HCT116 (cell line): ENCODE measurements at regions not wholly inside any gene's neighbourhood (a gene's known extent, or its start where the extent isn't known, plus 50 kb on each side); places are given as distances from the start of the nearest gene placed in this dataset.

Experiments
- ATAC-seq: fragments of 200-7000 bp; cut with Tn5 transposase; 2 replicates; pipeline ENCODE4 v1.9.1; 2020; ENCODE audit warnings: mild to moderate bottlenecking, moderate library complexity
- BruUV-seq: library from RNA; stranded (reverse); fragments of 400-500 nt; replicated peaks from 2 replicates; lab custom pipeline; 2021; lab: Mats Ljungman, UMichigan
- CTCF ChIA-PET: fragments of 300-600 bp; sonication (Branson Sonifier 250); formaldehyde crosslinking; loops from one replicate; lab custom pipeline; 2021; ENCODE audit warnings: antibody characterized with exemption; lab: Charles Lee
- POLR2A ChIA-PET: fragments of 300-600, 350-600 bp; sonication (Branson Sonifier 250); formaldehyde crosslinking; loops from one replicate; lab custom pipeline; 2021; ENCODE audit warnings: antibody characterized with exemption; lab: Charles Lee
- RAD21 ChIA-PET, 2 experiments: fragments of 300-600 bp; sonication (Branson Sonifier 250); formaldehyde crosslinking; loops; one replicate each; lab custom pipeline; 2023; ENCODE audit warnings: low total read pairs in 2 of 2; ENCODE audit not compliant: uncharacterized antibody in 2 of 2, unreplicated experiment in 2 of 2, low non-redundant PET in 1 of 2; lab: Charles Lee
- DNase-seq: peaks from one replicate; pipeline ENCODE4 v3.0.0-alpha.2; 2010; ENCODE audit warnings: low read depth, low spot score
- H2AFZ ChIP-seq: fragments of 200-600 bp; shearing (Covaris generic), sonication (generic); 2 replicates; pipeline ENCODE4 v1.6.1; 2017; ENCODE audit warnings: low read depth, mixed run types, mixed read lengths, antibody characterized with exemption, low read length; ENCODE audit not compliant: poor library complexity, severe bottlenecking
- H3K27ac ChIP-seq: 2 replicates; pipeline ENCODE4 v1.5.1; 2012; ENCODE audit warnings: low read depth, low read length
- H3K27me3 ChIP-seq: fragments of 200-600 bp; sonication (generic); 2 replicates; pipeline ENCODE4 v1.6.1; 2016; ENCODE audit warnings: mixed run types, low read length, mixed read lengths; ENCODE audit not compliant: insufficient read depth
- H3K36me3 ChIP-seq, 2 experiments: fragments of 200-500 bp in 1 of 2; fragments of 200-600 bp in 1 of 2; sonication (Bioruptor generic) in 1 of 2; sonication (generic) in 1 of 2; 2 replicates each; pipeline versions ENCODE4 v1.5.1 to v1.6.1; 2014 to 2016; ENCODE audit warnings: low read length in 2 of 2, inconsistent platforms in 1 of 2, mixed read lengths in 1 of 2, mixed run types in 1 of 2; ENCODE audit not compliant: insufficient read depth in 2 of 2, control insufficient read depth in 1 of 2
- H3K4me1 ChIP-seq, 2 experiments: fragments of 200-600 bp in 1 of 2; sonication (generic) in 1 of 2; 2 replicates each; pipeline versions ENCODE4 v1.5.1 to v1.6.1; 2012 to 2017; ENCODE audit warnings: low read length in 2 of 2, inconsistent platforms in 1 of 2, mild to moderate bottlenecking in 1 of 2, mixed read lengths in 1 of 2, mixed run types in 1 of 2, moderate library complexity in 1 of 2; ENCODE audit not compliant: insufficient read depth in 2 of 2, control insufficient read depth in 1 of 2
- H3K4me2 ChIP-seq: fragments of 200-600 bp; sonication (generic); 2 replicates; pipeline ENCODE4 v1.6.1; 2017; ENCODE audit warnings: mixed run types, low read length, mixed read lengths
- H3K4me3 ChIP-seq, 2 experiments: fragments of 200-600 bp in 1 of 2; sonication (generic) in 1 of 2; replicated peaks in 1 of 2; 2 replicates each; pipeline ENCODE4 v1.5.1; 2011 to 2016; ENCODE audit warnings: low read length in 2 of 2, control low read depth in 1 of 2, low read depth in 1 of 2, mild to moderate bottlenecking in 1 of 2, mixed read lengths in 1 of 2, mixed run types in 1 of 2
- H3K79me2 ChIP-seq: fragments of 200-600 bp; sonication (generic); 2 replicates; pipeline ENCODE4 v1.6.1; 2017; ENCODE audit warnings: mild to moderate bottlenecking, mixed run types, low read length, moderate library complexity, mixed read lengths; ENCODE audit not compliant: insufficient read depth
- H3K9ac ChIP-seq: fragments of 200-600 bp; sonication (generic); 2 replicates; pipeline ENCODE4 v1.6.1; 2016; ENCODE audit warnings: low read length, mixed read lengths
- H3K9me2 ChIP-seq: fragments of 200-600 bp; sonication (generic), shearing (Covaris generic); 2 replicates; pipeline ENCODE4 v1.6.1; 2017; ENCODE audit warnings: mixed run types, mild to moderate bottlenecking, moderate library complexity; ENCODE audit not compliant: insufficient read depth
- H3K9me3 ChIP-seq, 2 experiments: fragments of 200-500 bp in 1 of 2; fragments of 200-600 bp in 1 of 2; sonication (Bioruptor generic) in 1 of 2; sonication (generic) in 1 of 2; 2 replicates each; pipeline ENCODE4 v1.6.1; 2014 to 2017; ENCODE audit warnings: low read length in 2 of 2, mixed read lengths in 2 of 2, inconsistent platforms in 1 of 2, low read depth in 1 of 2, mild to moderate bottlenecking in 1 of 2, mixed run types in 1 of 2, moderate library complexity in 1 of 2; ENCODE audit not compliant: control insufficient read depth in 1 of 2, insufficient read depth in 1 of 2
- H4K20me1 ChIP-seq: fragments of 200-600 bp; sonication (generic), shearing (Covaris generic); 2 replicates; pipeline ENCODE4 v1.6.1; 2017; ENCODE audit warnings: mixed run types, mild to moderate bottlenecking, moderate library complexity; ENCODE audit not compliant: insufficient read depth
- ELF1 ChIP-seq: IDR thresholded peaks from 2 replicates; pipeline ENCODE4 v1.6.1; 2012; ENCODE audit warnings: low read depth, borderline replicate concordance
- EZH2phosphoT487 ChIP-seq: fragments of 200-600 bp; IDR thresholded peaks from 2 replicates; pipeline ENCODE4 v1.6.1; 2018; ENCODE audit warnings: antibody characterized with exemption, borderline replicate concordance
- FOSL1 ChIP-seq: IDR thresholded peaks from 2 replicates; pipeline ENCODE4 v1.6.1; 2012; ENCODE audit warnings: low read depth
- RAD21 ChIP-seq: IDR thresholded peaks from 2 replicates; pipeline ENCODE4 v1.6.1; 2012; ENCODE audit warnings: low read depth, mild to moderate bottlenecking
- SP1 ChIP-seq: IDR thresholded peaks from 2 replicates; pipeline ENCODE4 v1.6.1; 2012; ENCODE audit warnings: low read depth
- SRF ChIP-seq: IDR thresholded peaks from 2 replicates; pipeline ENCODE4 v1.6.1; 2012; ENCODE audit warnings: low read depth
- TCF7L2 ChIP-seq: IDR thresholded peaks from 2 replicates; pipeline ENCODE4 v1.7.0; 2011; ENCODE audit warnings: borderline replicate concordance, inconsistent platforms; ENCODE audit not compliant: insufficient read depth, insufficient read length; ENCODE audit errors: extremely low read depth
- YY1 ChIP-seq: IDR thresholded peaks from 2 replicates; pipeline ENCODE4 v1.6.1; 2011; ENCODE audit warnings: low read length, low read depth, moderate library complexity, mild to moderate bottlenecking; ENCODE audit not compliant: insufficient replicate concordance; ENCODE audit errors: extremely low read depth
- intact Hi-C: fragments of 100-400 bp; cut with micrococcal nuclease; formaldehyde crosslinking; loops from 2 replicates; pipeline ENCODE4 v1.10.0; 2022
- TF ChIP-seq, protein P1 (sequence below): IDR thresholded peaks from 2 replicates; pipeline ENCODE4 v1.6.1; 2012; ENCODE audit warnings: low read depth
- TF ChIP-seq, protein P2 (sequence below): IDR thresholded peaks from 2 replicates; pipeline ENCODE4 v1.6.1; 2012
- TF ChIP-seq, protein P3 (sequence below): IDR thresholded peaks from 2 replicates; pipeline ENCODE4 v1.6.1; 2012
- TF ChIP-seq, protein P4 (sequence below): IDR thresholded peaks from 2 replicates; pipeline ENCODE4 v1.6.1; 2011; ENCODE audit warnings: mild to moderate bottlenecking, low read length, moderate library complexity; ENCODE audit not compliant: insufficient replicate concordance; ENCODE audit errors: extremely low read depth

DNA sequence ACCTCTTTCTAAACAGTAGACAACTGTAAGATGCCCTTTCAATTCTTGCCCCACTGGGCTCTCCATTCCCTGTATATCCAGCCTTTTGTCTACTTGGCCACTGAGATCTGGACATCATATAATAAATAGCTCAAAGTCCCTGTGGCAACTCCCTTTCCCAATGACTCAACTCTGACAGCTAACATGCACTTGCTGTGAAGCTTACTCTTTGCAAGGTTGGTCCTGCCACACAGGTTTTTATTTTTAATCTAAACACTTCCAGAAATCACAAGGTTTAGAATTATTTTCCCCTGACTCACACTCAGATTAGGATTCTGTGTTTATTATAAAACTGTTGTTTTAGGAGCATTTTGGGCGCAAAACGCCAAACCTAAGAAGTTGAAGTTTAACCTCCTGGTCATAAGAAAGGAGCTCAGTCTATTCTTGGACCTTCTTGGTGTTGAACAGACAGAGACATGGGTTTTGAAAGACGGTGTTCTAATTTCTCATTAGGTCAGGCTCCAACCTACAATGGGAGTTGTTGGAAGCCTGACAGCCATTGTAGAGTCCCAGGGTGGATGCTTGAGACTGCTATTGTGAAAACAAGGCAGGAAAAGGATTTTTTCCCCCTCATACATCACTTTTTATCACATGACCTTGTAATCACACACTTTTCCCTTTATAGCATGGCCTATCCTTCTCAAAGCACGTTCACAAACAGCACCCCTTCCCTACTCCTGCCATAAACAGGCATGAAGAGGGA is 124.7 kb upstream of the SERPINE2 start (continued):
- no peak for TF ChIP-seq ELF1

DNA sequence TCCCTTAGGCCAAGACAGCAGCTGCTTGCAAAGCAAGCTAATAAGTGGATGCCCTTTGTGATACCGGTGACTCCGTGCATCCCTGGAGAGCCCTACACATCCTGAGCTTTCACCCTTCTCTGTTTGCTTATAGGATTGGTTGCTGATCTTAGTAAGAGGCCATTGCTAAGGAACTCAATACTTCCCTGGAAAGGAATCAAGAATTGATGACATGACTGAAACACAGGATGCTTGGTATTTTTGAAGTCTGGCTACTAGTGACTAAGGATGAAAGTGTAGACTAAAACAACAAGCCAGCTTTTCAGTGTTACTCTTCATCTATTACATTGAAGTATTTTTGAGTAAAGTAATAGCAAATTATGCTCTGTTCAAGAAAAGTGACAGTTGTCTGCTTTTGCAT is 123.0 kb upstream of the SERPINE2 start:
- intact Hi-C loops = no loop called here
- no peaks in the 10 kb centered on the region for H3K4me1 ChIP-seq
- H3K27ac ChIP-seq = no peak overlapping the region
- H3K27me3 ChIP-seq = no peaks in the 10 kb centered on the region
- no peak for ATAC-seq
- no peaks in the 10 kb centered on the region for H4K20me1 ChIP-seq
- H3K36me3 ChIP-seq = no peaks in the 10 kb centered on the region
- no peak for DNase-seq
- no peak overlapping the region for H3K4me2 ChIP-seq
- ChIA-PET CTCF (no interaction called here), RAD21 (no interaction called here), POLR2A (no interaction called here)
- no peak for TF ChIP-seq EZH2phosphoT487
- TF ChIP-seq, protein P1, sequence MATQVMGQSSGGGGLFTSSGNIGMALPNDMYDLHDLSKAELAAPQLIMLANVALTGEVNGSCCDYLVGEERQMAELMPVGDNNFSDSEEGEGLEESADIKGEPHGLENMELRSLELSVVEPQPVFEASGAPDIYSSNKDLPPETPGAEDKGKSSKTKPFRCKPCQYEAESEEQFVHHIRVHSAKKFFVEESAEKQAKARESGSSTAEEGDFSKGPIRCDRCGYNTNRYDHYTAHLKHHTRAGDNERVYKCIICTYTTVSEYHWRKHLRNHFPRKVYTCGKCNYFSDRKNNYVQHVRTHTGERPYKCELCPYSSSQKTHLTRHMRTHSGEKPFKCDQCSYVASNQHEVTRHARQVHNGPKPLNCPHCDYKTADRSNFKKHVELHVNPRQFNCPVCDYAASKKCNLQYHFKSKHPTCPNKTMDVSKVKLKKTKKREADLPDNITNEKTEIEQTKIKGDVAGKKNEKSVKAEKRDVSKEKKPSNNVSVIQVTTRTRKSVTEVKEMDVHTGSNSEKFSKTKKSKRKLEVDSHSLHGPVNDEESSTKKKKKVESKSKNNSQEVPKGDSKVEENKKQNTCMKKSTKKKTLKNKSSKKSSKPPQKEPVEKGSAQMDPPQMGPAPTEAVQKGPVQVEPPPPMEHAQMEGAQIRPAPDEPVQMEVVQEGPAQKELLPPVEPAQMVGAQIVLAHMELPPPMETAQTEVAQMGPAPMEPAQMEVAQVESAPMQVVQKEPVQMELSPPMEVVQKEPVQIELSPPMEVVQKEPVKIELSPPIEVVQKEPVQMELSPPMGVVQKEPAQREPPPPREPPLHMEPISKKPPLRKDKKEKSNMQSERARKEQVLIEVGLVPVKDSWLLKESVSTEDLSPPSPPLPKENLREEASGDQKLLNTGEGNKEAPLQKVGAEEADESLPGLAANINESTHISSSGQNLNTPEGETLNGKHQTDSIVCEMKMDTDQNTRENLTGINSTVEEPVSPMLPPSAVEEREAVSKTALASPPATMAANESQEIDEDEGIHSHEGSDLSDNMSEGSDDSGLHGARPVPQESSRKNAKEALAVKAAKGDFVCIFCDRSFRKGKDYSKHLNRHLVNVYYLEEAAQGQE = no peak
- TF ChIP-seq, protein P2, sequence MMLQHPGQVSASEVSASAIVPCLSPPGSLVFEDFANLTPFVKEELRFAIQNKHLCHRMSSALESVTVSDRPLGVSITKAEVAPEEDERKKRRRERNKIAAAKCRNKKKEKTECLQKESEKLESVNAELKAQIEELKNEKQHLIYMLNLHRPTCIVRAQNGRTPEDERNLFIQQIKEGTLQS = no peak
- TF ChIP-seq YY1 = no peak
- TF ChIP-seq RAD21 = no peak
- TF ChIP-seq ELF1 = no peak
- TF ChIP-seq TCF7L2 = no peak
- TF ChIP-seq, protein P3, sequence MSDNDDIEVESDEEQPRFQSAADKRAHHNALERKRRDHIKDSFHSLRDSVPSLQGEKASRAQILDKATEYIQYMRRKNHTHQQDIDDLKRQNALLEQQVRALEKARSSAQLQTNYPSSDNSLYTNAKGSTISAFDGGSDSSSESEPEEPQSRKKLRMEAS = no peak
- no peak for TF ChIP-seq SP1
- TF ChIP-seq, protein P4, sequence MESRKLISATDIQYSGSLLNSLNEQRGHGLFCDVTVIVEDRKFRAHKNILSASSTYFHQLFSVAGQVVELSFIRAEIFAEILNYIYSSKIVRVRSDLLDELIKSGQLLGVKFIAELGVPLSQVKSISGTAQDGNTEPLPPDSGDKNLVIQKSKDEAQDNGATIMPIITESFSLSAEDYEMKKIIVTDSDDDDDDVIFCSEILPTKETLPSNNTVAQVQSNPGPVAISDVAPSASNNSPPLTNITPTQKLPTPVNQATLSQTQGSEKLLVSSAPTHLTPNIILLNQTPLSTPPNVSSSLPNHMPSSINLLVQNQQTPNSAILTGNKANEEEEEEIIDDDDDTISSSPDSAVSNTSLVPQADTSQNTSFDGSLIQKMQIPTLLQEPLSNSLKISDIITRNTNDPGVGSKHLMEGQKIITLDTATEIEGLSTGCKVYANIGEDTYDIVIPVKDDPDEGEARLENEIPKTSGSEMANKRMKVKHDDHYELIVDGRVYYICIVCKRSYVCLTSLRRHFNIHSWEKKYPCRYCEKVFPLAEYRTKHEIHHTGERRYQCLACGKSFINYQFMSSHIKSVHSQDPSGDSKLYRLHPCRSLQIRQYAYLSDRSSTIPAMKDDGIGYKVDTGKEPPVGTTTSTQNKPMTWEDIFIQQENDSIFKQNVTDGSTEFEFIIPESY = no peak
- TF ChIP-seq SRF = no peak
- no peak for TF ChIP-seq FOSL1
- H3K79me2 ChIP-seq = no peaks in the 10 kb centered on the region
- H2AFZ ChIP-seq = no peak overlapping the region
- H3K9ac ChIP-seq = no peak overlapping the region
- no peaks in the 10 kb centered on the region for H3K9me2 ChIP-seq
- H3K4me3 ChIP-seq = no peak overlapping the region
- H3K9me3 ChIP-seq = no peaks in the 10 kb centered on the region
- BruUV-seq = no TSS peak
